Esophagus squamous epithelium (tissue), 5 donors: ENCODE measurements at regions not wholly inside any gene's neighbourhood (a gene's known extent, or its start where the extent isn't known, plus 50 kb on each side); places are given as distances from the start of the nearest gene placed in this dataset.

Experiments
- DNase-seq: peaks from one replicate; lab custom pipeline; 2025; lab: John Stamatoyannopoulos, UW
- H3K27ac ChIP-seq, 4 donors: fragments of 200-600 bp; sonication (generic); one replicate each; pipeline ENCODE4 v1.5.1; 2016 to 2019; ENCODE audit warnings: mild to moderate bottlenecking in 1 of 4
- H3K27me3 ChIP-seq, 4 donors: fragments of 200-600 bp; sonication (generic); 1 replicate in 3 of 4; 2 replicates in 1 of 4; pipeline versions ENCODE4 v1.5.1 to v1.6.0; 2017 to 2021; ENCODE audit warnings: antibody characterized with exemption in 1 of 4
- H3K36me3 ChIP-seq, 3 donors: fragments of 200-600 bp; sonication (generic); one replicate each; pipeline ENCODE4 v1.5.1; 2016 to 2019
- H3K4me1 ChIP-seq, 3 donors: fragments of 200-600 bp; sonication (generic); one replicate each; pipeline ENCODE4 v1.5.1; 2017 to 2019
- H3K4me3 ChIP-seq, 4 donors: fragments of 200-600 bp; sonication (generic); 1 replicate in 3 of 4; 2 replicates in 1 of 4; pipeline ENCODE4 v1.5.1; 2016 to 2019; ENCODE audit warnings: mild to moderate bottlenecking in 2 of 4, moderate library complexity in 1 of 4
- H3K9me3 ChIP-seq, 3 donors: fragments of 200-600 bp; sonication (generic); one replicate each; pipeline ENCODE4 v1.5.1; 2016 to 2019
- CTCF ChIP-seq, 6 experiments: fragments of 450-650 bp in 4 of 6; fragments of 200-600 bp in 2 of 6; sonication (generic) in 2 of 6; IDR thresholded peaks; one replicate each; pipeline ENCODE4 v1.5.1; 2016 to 2019; ENCODE audit warnings: antibody characterized with exemption in 6 of 6, mild to moderate bottlenecking in 4 of 6, moderate library complexity in 4 of 6
- POLR2A ChIP-seq, 4 donors: fragments of 450-650 bp; IDR thresholded peaks; one replicate each; pipeline ENCODE4 v1.6.1; 2017; ENCODE audit warnings: antibody characterized with exemption in 4 of 4, mild to moderate bottlenecking in 4 of 4, moderate library complexity in 3 of 4
- WGBS, 2 donors: methylation state at CpG; one replicate each; pipeline ENCODE4 v1.1.5; 2018; 5-methylcytosine and 5-hydroxymethylcytosine counted together
- intact Hi-C: fragments of 100-400 bp; cut with DNase I; formaldehyde crosslinking; loops from one replicate; pipeline ENCODE4 v1.15.0; 2022
- donor health status: DM: yes; HTN: yes; CAD: no.

- H3K27ac ChIP-seq = no peak overlapping the region
- no peaks in the 10 kb centered on the region for H3K9me3 ChIP-seq
- intact Hi-C loops = no loop called here
- no peaks in the 10 kb centered on the region for H3K36me3 ChIP-seq
- TF ChIP-seq CTCF (IDR thresholded peaks at IDR 0.05) = no peak
- no peak for TF ChIP-seq POLR2A (IDR thresholded peaks at IDR 0.05)
- H3K4me3 ChIP-seq = no peak overlapping the region
- H3K27me3 ChIP-seq = no peaks in the 10 kb centered on the region
- no peaks in the 10 kb centered on the region for H3K4me1 ChIP-seq
- DNase-seq = no peak
Observed at GRCh38 chrX:98422536-98422935, 1538.8 kb downstream of the RPA4 start.

DNA sequence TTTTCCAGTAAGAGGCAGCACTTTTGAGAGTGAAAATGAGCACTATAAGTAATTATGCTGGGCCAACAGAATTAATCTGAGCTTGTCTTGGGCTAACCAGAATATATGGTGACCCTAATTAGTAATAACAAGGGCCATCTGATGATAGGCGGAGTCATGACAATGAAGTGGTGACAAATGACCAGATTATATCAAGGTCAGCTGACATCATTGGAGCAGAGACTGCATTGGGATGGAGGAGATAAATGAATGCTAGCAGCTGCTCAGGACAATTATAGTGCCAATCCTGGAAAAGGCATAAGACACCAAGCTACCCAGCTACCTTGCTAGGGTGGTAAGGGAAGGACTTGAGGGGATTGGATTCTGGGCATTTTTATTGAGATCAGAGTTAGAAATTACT lies 1548.7 kb downstream of the RPA4 start:
- 71 to 83% methylated on average over 1 of the region's 1 CpG for WGBS, 2 donors
- intact Hi-C loops = no loop called here

GRCh38 chrX:98448524-98448923 lies 1564.8 kb downstream of the RPA4 start:
- Histone ChIP-seq H3K27me3 (no peaks in the 10 kb centered on the region), H3K4me1 (no peaks in the 10 kb centered on the region), H3K27ac (no peak overlapping the region), H3K36me3 (no peaks in the 10 kb centered on the region), H3K4me3 (no peak overlapping the region), H3K9me3 (no peaks in the 10 kb centered on the region)
- TF ChIP-seq CTCF (IDR thresholded peaks at IDR 0.05) (no peak), POLR2A (IDR thresholded peaks at IDR 0.05) (no peak)
- intact Hi-C loops = no loop called here
- no peak for DNase-seq
- 86 to 97% methylated on average over 4 of the region's 4 CpGs for WGBS, 2 donors

More for the DNA sequence above, 1548.7 kb downstream of the RPA4 start:
- Histone ChIP-seq H3K36me3 (no peaks in the 10 kb centered on the region), H3K4me3 (no peak overlapping the region), H3K4me1 (no peaks in the 10 kb centered on the region), H3K27me3 (no peaks in the 10 kb centered on the region), H3K9me3 (no peaks in the 10 kb centered on the region), H3K27ac (no peak overlapping the region)
- DNase-seq = no peak
- TF ChIP-seq CTCF (IDR thresholded peaks at IDR 0.05) (no peak), POLR2A (IDR thresholded peaks at IDR 0.05) (no peak)

DNA sequence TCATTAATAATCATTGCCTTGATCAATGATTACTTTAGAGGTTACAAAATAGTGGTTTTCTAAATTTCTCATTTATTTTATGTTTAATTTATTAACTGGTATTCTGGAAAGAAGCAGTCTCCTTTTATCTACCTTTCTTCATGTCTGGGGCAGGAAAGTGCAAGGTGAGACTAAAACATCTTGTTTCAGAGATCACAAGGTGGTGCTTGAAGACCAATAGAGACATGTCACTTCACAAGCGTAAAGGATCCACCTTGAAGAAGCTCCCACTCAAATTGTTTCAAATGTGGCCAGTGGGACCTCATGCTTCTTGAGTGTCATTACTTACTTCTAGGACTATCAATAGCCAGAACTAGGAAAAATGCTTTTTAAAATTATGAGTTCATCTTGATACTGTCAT lies 1568.7 kb downstream of the RPA4 start:
- H3K27ac ChIP-seq = no peak overlapping the region
- TF ChIP-seq POLR2A (IDR thresholded peaks at IDR 0.05) = no peak
- TF ChIP-seq CTCF (IDR thresholded peaks at IDR 0.05) = no peak
- intact Hi-C loops = no loop called here
- no peak overlapping the region for H3K4me3 ChIP-seq
- H3K27me3 ChIP-seq = no peaks in the 10 kb centered on the region
- H3K9me3 ChIP-seq = no peaks in the 10 kb centered on the region
- H3K36me3 ChIP-seq = no peaks in the 10 kb centered on the region
- WGBS, 2 donors = 55 to 89% methylated on average over 1 of the region's 1 CpG
- no peaks in the 10 kb centered on the region for H3K4me1 ChIP-seq
- no peak for DNase-seq

DNA sequence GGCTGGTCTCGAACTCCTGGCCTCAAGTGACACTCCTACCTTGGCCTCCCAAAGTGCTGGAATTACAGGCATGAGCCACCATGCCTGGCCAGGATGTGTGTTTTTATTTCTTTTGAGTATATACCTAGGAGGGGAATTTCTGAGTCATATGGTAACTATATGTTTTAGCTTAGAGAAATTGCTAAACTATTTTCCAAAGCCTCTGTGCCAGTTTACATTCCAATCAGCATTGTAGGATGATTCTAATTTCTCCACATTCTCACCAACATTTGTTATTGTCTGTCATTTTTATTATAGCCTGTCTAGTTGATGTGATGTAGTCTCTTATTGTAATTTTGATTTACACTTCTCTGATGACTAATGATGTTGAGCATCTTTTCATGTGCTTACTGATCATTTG lies 1576.0 kb downstream of the RPA4 start:
- WGBS, 2 donors = 57 to 79% methylated on average over 1 of the region's 1 CpG

More for the DNA sequence above, 1576.0 kb downstream of the RPA4 start:
- H3K27me3 ChIP-seq = no peaks in the 10 kb centered on the region
- intact Hi-C loops = no loop called here
- no peaks in the 10 kb centered on the region for H3K9me3 ChIP-seq
- no peak for DNase-seq
- TF ChIP-seq CTCF (IDR thresholded peaks at IDR 0.05) = no peak
- TF ChIP-seq POLR2A (IDR thresholded peaks at IDR 0.05) = no peak
- H3K4me3 ChIP-seq = no peak overlapping the region
- H3K27ac ChIP-seq = no peak overlapping the region
- no peaks in the 10 kb centered on the region for H3K4me1 ChIP-seq
- no peaks in the 10 kb centered on the region for H3K36me3 ChIP-seq
